Central memory CD8-positive, alpha-beta T cell (primary cell): ENCODE measurements at regions not wholly inside any gene's neighbourhood (a gene's known extent, or its start where the extent isn't known, plus 50 kb on each side); places are given as distances from the start of the nearest gene placed in this dataset.

Experiments
- ATAC-seq: fragments of 150-1000 bp; cut with Tn5 transposase; replicated peaks from 2 replicates; pipeline ENCODE4 v1.10.0; 2022; ENCODE audit warnings: mild to moderate bottlenecking, moderate FRiP score, moderate number of reproducible peaks; ENCODE audit not compliant: poor library complexity, severe bottlenecking; ENCODE audit errors: extremely low read depth
- DNase-seq, 2 donors: peaks; one replicate each; pipeline ENCODE4 v3.0.0; 2021; ENCODE audit warnings: low spot score in 2 of 2
- H3K27ac Mint-ChIP-seq: one replicate; pipeline ENCODE4 v1.8.0; 2022; ENCODE audit warnings: low read depth, mild to moderate bottlenecking, moderate library complexity, mixed read lengths
- H3K27me3 Mint-ChIP-seq: one replicate; pipeline ENCODE4 v1.8.0; 2022; ENCODE audit warnings: mixed read lengths
- H3K36me3 Mint-ChIP-seq: one replicate; pipeline ENCODE4 v1.8.0; 2022; ENCODE audit warnings: mild to moderate bottlenecking, moderate library complexity, mixed read lengths; ENCODE audit not compliant: insufficient read depth
- H3K4me1 Mint-ChIP-seq: one replicate; pipeline ENCODE4 v1.8.0; 2022; ENCODE audit warnings: mixed read lengths
- H3K4me3 Mint-ChIP-seq: one replicate; pipeline ENCODE4 v1.8.0; 2022; ENCODE audit warnings: mild to moderate bottlenecking, moderate library complexity, mixed read lengths
- H3K9me3 Mint-ChIP-seq: one replicate; pipeline ENCODE4 v1.8.0; 2022; ENCODE audit warnings: mixed read lengths

DNA sequence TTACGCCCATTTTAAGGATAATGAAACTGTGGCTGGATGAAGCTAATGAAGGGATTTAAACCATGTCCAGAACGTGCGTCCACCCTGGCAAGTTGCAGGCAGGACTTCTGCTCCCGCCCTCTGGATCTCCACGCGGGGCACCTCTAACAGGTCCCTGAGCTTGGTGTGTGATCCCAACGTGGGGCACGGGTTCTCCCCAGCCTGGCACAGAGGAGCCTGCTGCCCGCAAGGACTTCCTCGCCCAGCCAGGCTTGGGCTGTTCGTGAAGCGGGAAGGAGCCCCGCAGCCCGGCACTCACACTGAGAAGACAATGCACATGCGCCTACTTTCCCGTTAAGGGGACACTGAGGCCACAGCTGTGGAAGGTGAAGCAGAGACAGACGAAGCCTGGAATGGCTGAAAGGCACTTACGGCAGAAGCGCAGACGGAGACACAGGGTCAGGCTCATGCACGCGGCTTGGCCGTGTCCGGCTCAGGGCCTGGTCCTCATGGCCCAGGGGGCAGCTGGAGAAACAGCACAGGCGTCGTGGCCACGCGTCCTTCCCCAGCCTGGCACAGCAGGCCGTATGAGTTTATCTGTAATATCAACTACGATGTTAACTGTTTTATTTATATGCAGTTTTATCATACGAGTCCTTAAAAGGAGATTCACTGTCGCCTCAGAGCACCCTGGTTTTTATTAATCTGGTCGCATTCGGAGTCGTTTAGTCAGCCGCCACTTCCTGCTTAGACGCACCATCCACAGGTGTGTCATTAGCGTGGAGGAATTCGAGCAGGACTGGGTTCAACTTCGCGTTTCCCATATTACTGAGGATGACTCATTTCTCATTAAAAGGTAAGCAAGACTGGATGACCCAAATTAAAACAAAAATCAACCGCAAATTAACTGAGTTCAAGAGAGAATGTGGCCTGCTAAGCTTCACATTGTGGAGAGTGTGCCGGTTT lies 835.9 kb downstream of the GALR1 start:
- no peaks in the 10 kb centered on the region for H3K27me3 Mint-ChIP-seq
- H3K27ac Mint-ChIP-seq, result no peak overlapping the region
- ATAC-seq (no peak), DNase-seq (no peak)
- no peak overlapping the region for H3K4me3 Mint-ChIP-seq
- no peaks in the 10 kb centered on the region for H3K4me1 Mint-ChIP-seq
- no peaks in the 10 kb centered on the region for H3K36me3 Mint-ChIP-seq
- H3K9me3 Mint-ChIP-seq, result no peaks in the 10 kb centered on the region

DNA sequence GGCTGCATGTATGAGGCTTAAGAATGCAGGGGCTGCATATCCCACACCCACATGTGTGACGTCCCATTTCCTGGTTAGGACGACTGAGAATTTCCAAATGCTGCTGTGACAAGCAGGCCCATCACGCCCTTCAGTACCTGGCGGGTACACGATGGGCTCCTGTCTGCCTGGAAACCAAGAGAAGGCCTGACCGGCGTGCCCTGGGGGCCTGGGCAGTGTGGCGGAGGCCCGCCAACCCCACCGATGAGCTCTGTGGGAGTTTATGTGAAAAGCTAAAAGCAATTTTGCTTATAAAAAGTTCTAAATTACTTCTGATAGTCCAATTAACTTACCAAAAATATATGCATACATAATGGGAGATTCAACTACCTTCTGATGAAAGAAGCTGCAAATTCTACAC lies 837.3 kb downstream of the GALR1 start:
- ATAC-seq (no peak), DNase-seq (no peak)
- no peaks in the 10 kb centered on the region for H3K27me3 Mint-ChIP-seq
- no peaks in the 10 kb centered on the region for H3K9me3 Mint-ChIP-seq
- H3K4me1 Mint-ChIP-seq, result no peaks in the 10 kb centered on the region
- no peaks in the 10 kb centered on the region for H3K36me3 Mint-ChIP-seq
- no peak overlapping the region for H3K4me3 Mint-ChIP-seq
- H3K27ac Mint-ChIP-seq, result no peak overlapping the region

DNA sequence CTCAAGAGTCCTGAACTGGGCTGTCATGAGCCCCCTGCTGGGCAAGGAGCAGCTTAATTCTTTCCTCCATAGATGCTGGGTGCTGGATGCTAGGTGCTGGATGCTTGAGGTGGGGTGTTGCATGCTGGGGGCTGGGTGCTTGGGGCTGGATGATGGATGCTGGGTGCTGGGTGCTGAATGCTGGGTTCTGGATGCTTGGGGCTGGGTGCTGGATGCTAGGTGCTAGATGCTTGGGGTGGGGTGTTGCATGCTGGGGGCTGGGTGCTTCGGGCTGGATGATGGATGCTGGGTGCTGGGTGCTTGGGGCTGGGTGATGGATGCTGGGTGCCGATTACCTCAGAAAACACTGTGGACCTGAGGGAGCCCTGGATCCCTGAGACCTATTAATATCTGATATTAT lies 837.7 kb downstream of the GALR1 start:
- Mint-ChIP-seq H3K4me1 (no peaks in the 10 kb centered on the region), H3K27ac (no peak overlapping the region), H3K36me3 (no peaks in the 10 kb centered on the region), H3K9me3 (no peaks in the 10 kb centered on the region), H3K27me3 (no peaks in the 10 kb centered on the region), H3K4me3 (no peak overlapping the region)
- no peak for DNase-seq
- ATAC-seq, result no peak

DNA sequence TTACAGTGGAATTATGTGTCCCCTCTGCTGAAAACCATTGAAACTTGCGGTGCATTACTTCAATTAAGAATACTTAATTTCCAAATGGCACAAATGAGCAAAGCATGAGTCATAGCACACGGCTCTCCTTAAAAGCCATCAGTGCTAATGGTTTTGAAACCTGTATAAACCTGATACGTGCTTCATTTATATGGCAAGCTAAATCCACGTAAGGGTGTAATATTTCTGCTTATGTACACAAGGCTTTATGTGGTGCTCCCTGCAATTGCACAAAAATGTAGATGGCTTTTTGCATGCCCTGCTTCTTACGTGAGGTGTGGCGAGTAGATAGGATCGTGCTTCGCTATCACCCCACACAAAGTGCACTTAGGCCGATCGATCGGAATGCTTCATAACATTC lies 840.9 kb downstream of the GALR1 start:
- H3K36me3 Mint-ChIP-seq, result no peaks in the 10 kb centered on the region
- DNase-seq (no peak), ATAC-seq (no peak)
- no peak overlapping the region for H3K27ac Mint-ChIP-seq
- H3K4me3 Mint-ChIP-seq, result no peak overlapping the region
- no peaks in the 10 kb centered on the region for H3K9me3 Mint-ChIP-seq
- H3K4me1 Mint-ChIP-seq, result no peaks in the 10 kb centered on the region
- no peaks in the 10 kb centered on the region for H3K27me3 Mint-ChIP-seq

DNA sequence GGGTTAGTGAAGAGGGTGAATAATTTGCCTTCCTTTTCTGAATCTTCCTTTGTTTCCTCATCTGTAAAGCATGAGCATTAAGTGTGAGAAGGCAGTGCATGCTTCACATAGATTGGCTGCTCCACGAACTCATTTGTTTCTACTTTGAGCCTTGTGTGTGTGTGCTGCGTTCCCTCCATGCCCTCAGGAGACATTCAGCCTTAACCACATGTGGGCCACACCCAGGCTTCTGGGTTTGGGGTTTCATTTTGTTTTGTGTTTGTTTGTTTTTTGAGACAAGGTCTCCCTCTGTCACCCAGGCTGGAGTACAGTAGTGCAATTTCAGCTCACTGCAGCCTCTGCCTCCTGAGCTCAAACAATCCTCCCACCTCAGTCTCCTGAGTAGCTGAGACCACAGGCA lies 843.3 kb downstream of the GALR1 start:
- ATAC-seq (no peak), DNase-seq (no peak)
- Mint-ChIP-seq H3K9me3 (peaks cover 6% of the 10 kb centered on the region), H3K4me1 (no peaks in the 10 kb centered on the region), H3K4me3 (no peak overlapping the region), H3K27ac (no peak overlapping the region), H3K36me3 (no peaks in the 10 kb centered on the region), H3K27me3 (no peaks in the 10 kb centered on the region)

DNA sequence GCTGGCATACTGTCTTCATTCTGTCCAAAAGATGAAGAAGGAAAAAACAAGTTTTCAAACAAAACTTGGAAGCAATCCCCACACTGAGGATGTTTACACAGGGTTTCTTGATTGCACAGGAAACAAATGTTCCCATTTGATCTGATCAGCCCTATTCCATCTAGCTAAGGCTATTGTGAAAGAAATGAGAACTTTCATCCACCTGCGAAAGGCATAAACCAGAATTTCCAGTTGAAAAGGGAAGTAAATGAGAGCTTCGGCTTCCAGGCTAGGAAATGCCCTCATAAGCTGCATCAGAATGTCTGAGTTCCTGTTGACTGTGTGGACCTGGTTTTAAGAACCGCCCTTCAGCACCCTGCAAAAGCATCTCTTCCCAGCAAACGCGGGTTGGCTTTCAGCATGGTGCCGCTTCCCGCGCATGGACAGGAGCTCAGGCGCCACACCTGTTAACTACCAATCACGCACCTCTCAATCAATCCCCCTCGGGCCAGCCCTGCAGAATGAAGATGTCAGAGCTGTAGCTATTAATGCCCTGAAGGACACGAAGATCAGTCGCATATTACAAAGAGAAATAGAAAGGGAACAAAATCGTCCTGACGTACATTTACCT lies 850.4 kb downstream of the GALR1 start:
- Mint-ChIP-seq H3K4me1 (no peaks in the 10 kb centered on the region), H3K36me3 (no peaks in the 10 kb centered on the region), H3K27ac (no peak overlapping the region), H3K27me3 (no peaks in the 10 kb centered on the region), H3K9me3 (peaks cover 6% of the 10 kb centered on the region), H3K4me3 (no peak overlapping the region)
- DNase-seq (no peak), ATAC-seq (no peak)

DNA sequence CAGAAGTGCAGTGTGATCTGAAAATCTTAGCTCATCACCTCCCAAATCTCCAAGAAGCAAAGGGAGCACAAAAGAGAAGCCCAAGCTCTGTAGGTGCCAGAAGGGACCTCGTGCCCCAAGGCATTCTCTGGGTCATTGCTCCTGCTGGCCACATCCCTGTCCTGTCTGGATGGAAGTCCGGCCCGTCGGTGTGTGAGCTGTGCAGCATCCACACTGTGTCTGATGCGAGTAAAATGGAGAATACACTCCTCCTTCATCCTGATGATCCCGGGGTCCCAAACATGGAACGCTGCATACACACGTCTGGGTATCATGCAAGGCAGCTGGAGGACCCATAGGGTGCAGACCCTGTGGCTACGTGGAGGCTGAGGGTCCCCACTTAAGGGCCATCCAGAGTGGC lies 851.4 kb downstream of the GALR1 start:
- peaks cover 6% of the 10 kb centered on the region for H3K9me3 Mint-ChIP-seq
- H3K27ac Mint-ChIP-seq, result no peak overlapping the region
- no peak for ATAC-seq
- no peak overlapping the region for H3K4me3 Mint-ChIP-seq
- no peak for DNase-seq
- H3K4me1 Mint-ChIP-seq, result no peaks in the 10 kb centered on the region
- no peaks in the 10 kb centered on the region for H3K36me3 Mint-ChIP-seq
- H3K27me3 Mint-ChIP-seq, result no peaks in the 10 kb centered on the region

DNA sequence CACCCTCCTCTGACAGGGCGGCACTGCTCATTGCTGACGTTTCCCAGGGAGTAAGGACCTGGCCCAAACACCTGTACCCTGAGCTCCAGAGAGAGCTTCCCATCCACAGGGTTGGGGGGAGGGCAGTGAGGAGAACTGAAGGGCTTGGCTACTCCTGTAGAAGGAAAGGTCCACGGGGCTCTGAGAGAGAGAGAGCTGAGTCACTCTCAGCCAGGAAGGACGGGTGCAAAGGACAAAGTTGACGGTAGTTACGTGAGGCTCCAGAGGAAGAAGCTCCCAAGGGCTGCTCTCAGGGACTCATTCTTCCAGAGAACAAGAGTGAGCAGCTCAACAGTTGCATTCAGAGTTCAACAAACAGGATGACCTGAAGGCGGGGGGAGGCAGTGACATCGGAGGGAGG lies 852.5 kb downstream of the GALR1 start:
- Mint-ChIP-seq H3K27me3 (no peaks in the 10 kb centered on the region), H3K4me1 (no peaks in the 10 kb centered on the region), H3K9me3 (peaks cover 10% of the 10 kb centered on the region), H3K27ac (no peak overlapping the region), H3K4me3 (no peak overlapping the region), H3K36me3 (no peaks in the 10 kb centered on the region)
- ATAC-seq (no peak), DNase-seq (no peak)

DNA sequence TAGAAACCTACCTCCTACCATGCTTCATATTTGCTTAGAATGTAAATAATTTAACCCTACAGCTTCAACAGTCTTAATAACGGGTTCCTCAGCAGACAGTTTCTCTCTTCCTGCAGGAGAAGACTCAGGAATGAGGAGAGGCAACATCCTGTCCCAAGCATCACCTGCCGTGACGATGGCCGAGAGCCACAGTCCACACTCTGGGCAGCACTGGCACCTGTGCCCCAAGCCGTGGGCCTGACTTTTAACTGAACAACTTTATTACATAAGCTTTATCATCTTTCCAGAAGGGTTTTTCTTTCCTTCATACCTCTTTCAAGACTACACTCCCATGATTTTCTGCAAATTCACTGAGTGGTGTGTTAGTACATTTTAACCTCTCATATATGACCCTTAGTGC lies 856.0 kb downstream of the GALR1 start:
- no peaks in the 10 kb centered on the region for H3K36me3 Mint-ChIP-seq
- H3K4me1 Mint-ChIP-seq, result no peaks in the 10 kb centered on the region
- H3K9me3 Mint-ChIP-seq, result peaks cover 6% of the 10 kb centered on the region
- ATAC-seq (no peak), DNase-seq (no peak)
- H3K27ac Mint-ChIP-seq, result no peak overlapping the region
- no peak overlapping the region for H3K4me3 Mint-ChIP-seq
- no peaks in the 10 kb centered on the region for H3K27me3 Mint-ChIP-seq

DNA sequence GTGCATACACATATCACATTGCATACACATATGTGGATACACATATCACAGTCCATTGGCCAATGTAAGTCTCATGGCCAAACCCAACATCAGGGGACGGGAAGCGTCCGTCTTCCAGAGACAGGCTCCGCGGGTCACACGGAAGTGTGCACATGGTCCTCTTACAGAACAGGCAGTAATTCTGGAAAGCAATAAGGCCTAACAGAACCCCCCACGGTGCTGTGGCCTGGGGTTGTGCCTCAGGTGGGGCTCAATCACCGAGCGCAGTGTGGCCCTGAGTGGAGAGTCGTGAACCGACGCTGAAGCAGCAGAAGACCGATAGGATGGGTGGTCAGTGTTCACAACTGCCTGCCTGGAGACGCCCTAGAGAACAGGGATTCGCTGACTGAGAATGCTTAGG lies 857.3 kb downstream of the GALR1 start:
- no peaks in the 10 kb centered on the region for H3K36me3 Mint-ChIP-seq
- H3K27me3 Mint-ChIP-seq, result no peaks in the 10 kb centered on the region
- DNase-seq (no peak), ATAC-seq (no peak)
- H3K4me1 Mint-ChIP-seq, result no peaks in the 10 kb centered on the region
- H3K9me3 Mint-ChIP-seq, result peaks cover 6% of the 10 kb centered on the region
- H3K27ac Mint-ChIP-seq, result no peak overlapping the region
- no peak overlapping the region for H3K4me3 Mint-ChIP-seq

DNA sequence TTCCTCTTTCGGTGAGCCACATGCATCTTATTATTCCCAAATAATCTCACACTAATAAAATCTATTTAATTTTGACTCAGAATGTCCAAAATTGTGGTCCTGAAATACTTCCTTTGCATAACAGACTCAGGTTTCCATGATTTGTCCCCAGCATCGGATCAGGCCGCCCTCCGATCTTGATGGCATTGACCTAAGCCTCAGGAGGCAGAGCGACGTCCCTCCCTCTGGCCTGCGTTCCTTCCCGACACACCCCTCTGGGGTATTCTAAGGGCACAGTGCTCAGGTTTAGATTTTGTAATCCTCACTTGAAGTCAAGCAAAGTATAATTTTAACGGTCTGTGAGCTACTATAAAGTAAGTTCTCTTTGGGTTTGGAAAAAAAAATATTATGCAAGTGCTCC lies 857.7 kb downstream of the GALR1 start:
- H3K4me1 Mint-ChIP-seq, result no peaks in the 10 kb centered on the region
- no peaks in the 10 kb centered on the region for H3K27me3 Mint-ChIP-seq
- DNase-seq, result no peak
- H3K9me3 Mint-ChIP-seq, result peaks cover 6% of the 10 kb centered on the region
- no peaks in the 10 kb centered on the region for H3K36me3 Mint-ChIP-seq
- H3K4me3 Mint-ChIP-seq, result no peak overlapping the region
- no peak overlapping the region for H3K27ac Mint-ChIP-seq
- no peak for ATAC-seq

DNA sequence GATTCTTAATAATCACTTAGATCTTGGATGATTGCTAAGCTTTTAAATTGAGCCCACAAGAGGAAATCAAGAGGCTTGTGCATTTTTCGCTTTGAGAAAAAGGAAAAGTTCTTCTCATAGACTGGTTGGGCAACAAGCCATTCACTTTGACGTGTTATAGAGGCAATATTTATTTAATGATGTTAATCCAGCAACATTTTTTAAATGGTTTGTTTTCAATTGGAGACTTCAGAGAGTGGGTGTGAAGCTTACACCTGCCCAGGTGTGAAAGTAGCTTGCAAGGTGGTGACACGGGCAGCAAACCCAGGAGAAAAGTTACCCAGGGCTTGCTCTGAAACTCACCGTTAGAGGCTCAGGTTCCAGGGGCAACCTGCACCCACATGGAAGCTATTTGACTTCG lies 858.9 kb downstream of the GALR1 start:
- Mint-ChIP-seq H3K27me3 (no peaks in the 10 kb centered on the region), H3K27ac (no peak overlapping the region)
- no peak for DNase-seq

More for the DNA sequence above, 858.9 kb downstream of the GALR1 start:
- Mint-ChIP-seq H3K9me3 (peaks cover 6% of the 10 kb centered on the region), H3K36me3 (peaks cover 2% of the 10 kb centered on the region), H3K4me1 (no peaks in the 10 kb centered on the region), H3K4me3 (no peak overlapping the region)
- no peak for ATAC-seq
